Ovary (tissue), 7 donors: ENCODE measurements at regions not wholly inside any gene's neighbourhood (a gene's known extent, or its start where the extent isn't known, plus 50 kb on each side); places are given as distances from the start of the nearest gene placed in this dataset.

Source experiments
- DNase-seq, 5 donors: peaks; one replicate each; pipeline ENCODE4 v3.0.0-alpha.2; 2019 to 2020
- H3K27ac ChIP-seq, 2 donors: fragments of 200-600 bp; one replicate each; pipeline versions ENCODE4 v1.5.1 to v1.8.0; 2019 to 2022
- H3K27me3 ChIP-seq: fragments of 200-600 bp; one replicate; pipeline ENCODE4 v1.8.0; 2022
- H3K36me3 ChIP-seq: fragments of 200-600 bp; sonication (generic); one replicate; pipeline ENCODE4 v1.5.1; 2019
- H3K4me1 ChIP-seq: one replicate; pipeline ENCODE4 v1.8.1; 2013; ENCODE audit warnings: mild to moderate bottlenecking, moderate library complexity; ENCODE audit not compliant: insufficient read depth
- H3K4me3 ChIP-seq: fragments of 200-600 bp; sonication (generic); one replicate; pipeline ENCODE4 v1.5.1; 2017
- H3K9me3 ChIP-seq, 2 donors: fragments of 200-600 bp in 1 of 2; sonication (generic) in 1 of 2; one replicate each; pipeline versions ENCODE4 v1.5.1 to v1.8.1; 2013 to 2019; ENCODE audit warnings: mild to moderate bottlenecking in 1 of 2, moderate library complexity in 1 of 2
- EP300 ChIP-seq: sonication (generic); formaldehyde crosslinking; IDR thresholded peaks from one replicate; pipeline ENCODE4 v1.6.1; 2017; ENCODE audit warnings: antibody characterized with exemption
- POLR2A ChIP-seq: fragments of 450-650 bp; IDR thresholded peaks from one replicate; pipeline ENCODE4 v1.6.1; 2017; ENCODE audit warnings: antibody characterized with exemption, mild to moderate bottlenecking, moderate library complexity
- WGBS, 3 donors: extraction: QIAGEN DNeasy Blood & Tissue Kit in 1 of 3; methylation state at CpG; one replicate each; pipeline versions ENCODE4 v1.1.5 to v1.1.7; 2013 to 2017; 5-methylcytosine and 5-hydroxymethylcytosine counted together
- intact Hi-C, 4 donors: fragments of 100-400 bp; cut with DNase I; formaldehyde crosslinking; loops; one replicate each; pipeline versions ENCODE4 v1.11.0 to v1.15.1; 2022 to 2023
- TF ChIP-seq, protein P1 (sequence below), 3 donors: fragments of 450-650 bp in 2 of 3; fragments of 200-600 bp in 1 of 3; IDR thresholded peaks; one replicate each; pipeline versions ENCODE4 v1.5.1 to v1.8.0; 2016 to 2022; ENCODE audit warnings: antibody characterized with exemption in 3 of 3, mild to moderate bottlenecking in 1 of 3
- donor health status: DM: no; HTN: no; CAD: no; lungs with moderate emphysema.
- donor health status: DM: no; HTN: no; CAD: no.
- donor health status: Bipolar disorder and iron deficiency.
- donor health status: DM: no; HTN: no; CAD: no.
- donor health status: DM: yes; HTN: yes; CAD: no.

DNA sequence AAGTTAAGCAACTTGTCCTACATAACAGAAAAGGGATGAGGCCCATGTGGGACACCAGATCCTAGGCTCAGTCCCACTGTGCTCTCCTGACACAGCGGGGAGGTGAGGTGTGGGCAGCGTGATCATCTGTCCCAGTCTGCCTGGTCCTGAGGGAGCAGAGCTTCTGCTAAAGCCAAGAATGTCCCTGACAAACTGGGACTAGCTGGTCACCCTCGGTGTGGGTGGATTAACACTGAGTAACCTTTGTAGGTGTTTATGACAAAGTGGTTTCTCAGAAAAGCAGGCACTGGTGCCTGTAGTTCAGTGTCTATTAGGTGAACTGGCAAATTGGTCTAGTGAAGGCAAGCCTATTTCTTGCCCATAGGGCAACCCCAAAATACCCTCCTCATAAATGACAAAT lies 127.8 kb upstream of the HABP2 start:
- H3K27ac ChIP-seq: no peak overlapping the region
- no peak for DNase-seq
- 90 to 95% (median 92%) methylated on average over 3 of the region's 3 CpGs for WGBS, 3 donors
- no peaks in the 10 kb centered on the region for H3K36me3 ChIP-seq
- peaks cover 2% of the 10 kb centered on the region for H3K4me1 ChIP-seq
- H3K4me3 ChIP-seq: no peak overlapping the region
- H3K9me3 ChIP-seq: no peaks in the 10 kb centered on the region
- H3K27me3 ChIP-seq: no peaks in the 10 kb centered on the region
- TF ChIP-seq POLR2A (no peak), EP300 (no peak)
- TF ChIP-seq, protein P1, sequence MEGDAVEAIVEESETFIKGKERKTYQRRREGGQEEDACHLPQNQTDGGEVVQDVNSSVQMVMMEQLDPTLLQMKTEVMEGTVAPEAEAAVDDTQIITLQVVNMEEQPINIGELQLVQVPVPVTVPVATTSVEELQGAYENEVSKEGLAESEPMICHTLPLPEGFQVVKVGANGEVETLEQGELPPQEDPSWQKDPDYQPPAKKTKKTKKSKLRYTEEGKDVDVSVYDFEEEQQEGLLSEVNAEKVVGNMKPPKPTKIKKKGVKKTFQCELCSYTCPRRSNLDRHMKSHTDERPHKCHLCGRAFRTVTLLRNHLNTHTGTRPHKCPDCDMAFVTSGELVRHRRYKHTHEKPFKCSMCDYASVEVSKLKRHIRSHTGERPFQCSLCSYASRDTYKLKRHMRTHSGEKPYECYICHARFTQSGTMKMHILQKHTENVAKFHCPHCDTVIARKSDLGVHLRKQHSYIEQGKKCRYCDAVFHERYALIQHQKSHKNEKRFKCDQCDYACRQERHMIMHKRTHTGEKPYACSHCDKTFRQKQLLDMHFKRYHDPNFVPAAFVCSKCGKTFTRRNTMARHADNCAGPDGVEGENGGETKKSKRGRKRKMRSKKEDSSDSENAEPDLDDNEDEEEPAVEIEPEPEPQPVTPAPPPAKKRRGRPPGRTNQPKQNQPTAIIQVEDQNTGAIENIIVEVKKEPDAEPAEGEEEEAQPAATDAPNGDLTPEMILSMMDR (IDR thresholded peaks at IDR 0.05): no peak
- intact Hi-C loops: no loop called here

DNA sequence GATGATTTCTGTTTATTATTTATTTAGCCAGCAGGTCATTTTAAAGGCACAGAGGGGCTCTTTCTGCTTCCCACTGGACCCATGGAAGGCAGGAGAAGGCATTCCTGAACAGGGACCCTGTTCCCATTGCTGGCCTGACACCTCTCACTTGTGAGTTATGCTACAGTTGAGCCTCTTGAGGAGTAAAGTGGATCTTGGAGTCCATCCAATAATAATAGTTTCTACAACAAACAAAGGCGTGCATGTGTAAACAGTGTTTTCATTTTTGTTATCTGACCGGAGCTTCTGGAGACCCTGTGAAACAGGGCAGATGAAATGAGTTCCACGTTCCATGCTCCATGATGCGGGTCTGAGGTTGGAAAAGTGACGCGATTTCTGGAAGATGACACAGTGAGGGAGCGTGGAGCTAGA lies 127.3 kb upstream of the HABP2 start:
- peaks cover 2% of the 10 kb centered on the region for H3K4me1 ChIP-seq
- H3K27ac ChIP-seq: no peak overlapping the region
- intact Hi-C loops: no loop called here
- H3K9me3 ChIP-seq: no peaks in the 10 kb centered on the region
- no peaks in the 10 kb centered on the region for H3K36me3 ChIP-seq
- TF ChIP-seq, protein P1 (IDR thresholded peaks at IDR 0.05): no peak
- TF ChIP-seq POLR2A (no peak), EP300 (no peak)
- H3K27me3 ChIP-seq: no peaks in the 10 kb centered on the region
- no peak overlapping the region for H3K4me3 ChIP-seq
- no peak for DNase-seq
- 28 to 46% (median 36%) methylated on average over 7 of the region's 7 CpGs for WGBS, 3 donors

DNA sequence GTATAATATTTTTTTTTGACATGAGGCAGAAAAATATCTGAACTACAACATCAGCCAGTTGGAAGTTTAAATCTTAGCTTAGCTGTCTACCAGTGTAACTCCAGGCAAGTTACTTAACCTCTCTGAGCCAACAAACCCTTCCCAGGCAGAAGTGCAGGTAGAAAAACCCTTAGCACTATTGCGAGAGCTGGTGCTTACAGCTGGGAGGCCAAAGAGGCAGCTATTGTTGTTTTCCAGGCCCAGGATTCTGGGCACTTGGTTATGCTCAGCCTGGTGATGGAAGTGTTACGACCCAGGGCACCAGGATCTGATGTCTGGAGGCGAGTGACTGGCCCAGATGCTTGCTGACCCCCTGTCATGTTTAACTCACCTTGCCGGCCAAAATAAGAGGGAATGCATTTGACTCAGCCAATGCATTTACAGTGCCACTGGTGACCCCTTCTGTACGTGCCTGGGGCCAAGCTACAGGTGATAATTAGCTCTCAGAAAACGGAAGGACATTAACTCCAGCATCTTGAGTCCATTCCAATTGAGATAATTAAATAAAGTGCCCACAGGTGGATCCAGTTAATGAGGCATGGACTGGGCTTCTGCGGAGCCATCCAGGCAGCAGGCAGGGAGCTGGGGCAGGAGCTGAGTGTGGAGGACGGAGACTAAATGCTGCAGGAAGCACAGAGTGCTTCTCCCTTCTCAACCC lies 126.5 kb upstream of the HABP2 start:
- DNase-seq: no peak
- WGBS, 3 donors: 87 to 93% (median 88%) methylated on average over 8 of the region's 8 CpGs
- TF ChIP-seq EP300: no peak
- H3K36me3 ChIP-seq: no peaks in the 10 kb centered on the region
- H3K27ac ChIP-seq: no peak overlapping the region
- H3K4me3 ChIP-seq: no peak overlapping the region
- H3K9me3 ChIP-seq: no peaks in the 10 kb centered on the region
- H3K27me3 ChIP-seq: no peaks in the 10 kb centered on the region
- intact Hi-C loops: no loop called here
- peaks cover 2% of the 10 kb centered on the region for H3K4me1 ChIP-seq

DNA sequence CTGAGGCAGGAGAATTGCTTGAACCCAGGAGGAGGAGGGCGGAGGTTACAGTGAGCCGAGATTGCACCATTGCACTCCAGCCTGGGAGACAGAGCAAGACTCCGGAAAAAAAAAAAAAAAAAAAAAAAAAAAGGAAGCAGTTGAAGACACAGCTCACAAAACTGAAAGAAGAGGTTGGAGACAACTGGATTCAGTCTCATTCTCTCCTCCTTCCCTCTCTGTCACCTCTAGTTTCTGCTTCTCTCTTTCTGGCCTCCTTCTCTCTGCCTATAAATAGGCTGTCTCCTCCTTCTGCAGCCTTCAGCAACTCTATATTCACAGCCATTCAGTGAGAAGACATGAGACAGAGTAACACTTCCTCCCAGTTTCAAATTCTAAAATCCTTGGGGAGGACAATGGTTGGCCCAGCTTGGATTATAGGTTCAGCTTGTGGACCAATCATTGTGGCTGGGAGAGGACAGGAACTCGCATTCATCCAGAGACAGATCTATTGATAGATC lies 125.6 kb upstream of the HABP2 start:
- no peak for DNase-seq
- Histone ChIP-seq H3K27ac (no peak overlapping the region), H3K36me3 (no peaks in the 10 kb centered on the region), H3K27me3 (no peaks in the 10 kb centered on the region), H3K4me1 (peaks cover 2% of the 10 kb centered on the region), H3K4me3 (no peak overlapping the region), H3K9me3 (no peaks in the 10 kb centered on the region)
- WGBS, 3 donors: 84 to 87% (median 87%) methylated on average over 4 of the region's 4 CpGs
- intact Hi-C loops: no loop called here
- TF ChIP-seq EP300 (no peak), POLR2A (no peak)
- TF ChIP-seq, protein P1 (IDR thresholded peaks at IDR 0.05): no peak

DNA sequence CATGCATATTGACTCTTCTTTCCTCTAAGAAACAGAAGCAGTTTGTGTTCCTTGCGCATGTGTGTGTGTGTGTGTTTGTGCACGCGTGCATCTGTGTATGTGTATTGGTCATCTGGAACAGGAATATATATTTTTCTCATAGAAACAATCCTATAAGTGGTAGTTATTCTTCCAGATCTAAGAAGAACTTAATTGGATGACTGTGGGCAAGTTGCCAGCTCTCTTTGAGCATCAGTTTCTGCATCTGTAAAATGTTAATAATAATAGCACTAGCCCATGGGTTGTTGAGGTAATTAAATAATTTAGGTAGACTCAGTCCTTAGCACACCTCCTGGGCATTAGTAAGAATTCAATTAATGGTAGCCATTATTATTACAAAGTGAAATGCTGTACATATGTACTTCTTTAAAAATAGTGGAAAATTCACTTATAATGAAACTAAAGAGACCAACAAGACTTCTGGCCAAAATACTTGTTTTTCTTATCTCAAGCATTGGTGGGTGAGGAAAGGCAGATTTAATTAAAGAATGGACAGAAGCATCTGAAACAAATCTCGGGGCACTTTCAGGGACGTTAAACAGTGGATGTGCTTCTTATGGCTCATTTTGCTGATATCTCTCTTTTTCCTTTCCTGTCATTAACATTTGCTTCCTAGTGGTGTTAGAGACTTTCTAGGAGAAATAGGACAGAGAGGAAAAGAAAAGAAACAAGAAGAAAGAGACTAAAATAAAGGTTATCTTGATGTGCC lies 124.9 kb upstream of the HABP2 start:
- H3K4me3 ChIP-seq: no peak overlapping the region
- no peak overlapping the region for H3K27ac ChIP-seq
- no peak for TF ChIP-seq POLR2A
- TF ChIP-seq, protein P1 (IDR thresholded peaks at IDR 0.05): no peak
- TF ChIP-seq EP300: no peak
- WGBS, 3 donors: 67 to 71% (median 71%) methylated on average over 5 of the region's 5 CpGs
- intact Hi-C loops: no loop called here
- H3K4me1 ChIP-seq: peaks cover 2% of the 10 kb centered on the region
- H3K27me3 ChIP-seq: no peaks in the 10 kb centered on the region
- H3K9me3 ChIP-seq: no peaks in the 10 kb centered on the region
- no peaks in the 10 kb centered on the region for H3K36me3 ChIP-seq
- DNase-seq: no peak
